Fibroblast of lung (primary cell): ENCODE measurements at regions not wholly inside any gene's neighbourhood (a gene's known extent, or its start where the extent isn't known, plus 50 kb on each side); places are given as distances from the start of the nearest gene placed in this dataset.

ENCODE experiments used
- DNase-seq, 2 donors: peaks; one replicate each; pipeline versions ENCODE4 v3.0.0 to v3.0.0-alpha.2; 2010; ENCODE audit warnings: low read depth in 2 of 2
- H2AFZ ChIP-seq: 2 replicates; pipeline ENCODE4 v1.5.1; 2012; ENCODE audit warnings: low read length, control low read depth, inconsistent platforms
- H3K27ac ChIP-seq: 2 replicates; pipeline ENCODE4 v1.5.1; 2011; ENCODE audit warnings: low read length, control low read depth; ENCODE audit not compliant: insufficient read depth
- H3K27me3 ChIP-seq: 2 replicates; pipeline ENCODE4 v1.5.1; 2011; ENCODE audit warnings: mild to moderate bottlenecking, low read length; ENCODE audit not compliant: control insufficient read depth, insufficient read depth
- H3K36me3 ChIP-seq: 2 replicates; pipeline ENCODE4 v1.5.1; 2011; ENCODE audit warnings: low read length; ENCODE audit not compliant: control insufficient read depth, insufficient read depth
- H3K4me1 ChIP-seq: 2 replicates; pipeline ENCODE4 v1.5.1; 2011; ENCODE audit warnings: low read length; ENCODE audit not compliant: control insufficient read depth, insufficient read depth; ENCODE audit errors: extremely low read depth
- H3K4me2 ChIP-seq: 2 replicates; pipeline ENCODE4 v1.5.1; 2011; ENCODE audit warnings: low read length, control low read depth; ENCODE audit not compliant: insufficient read depth; ENCODE audit errors: extremely low read depth
- H3K4me3 ChIP-seq, 4 experiments: fragments of 200-600 bp in 1 of 4; sonication (generic) in 1 of 4; replicated peaks in 1 of 4; 2 replicates each; pipeline ENCODE4 v1.5.1; 2011 to 2016; ENCODE audit warnings: low read length in 4 of 4, low read depth in 3 of 4, mild to moderate bottlenecking in 3 of 4, control low read depth in 2 of 4, inconsistent platforms in 1 of 4, mixed read lengths in 1 of 4; ENCODE audit not compliant: insufficient read depth in 1 of 4; ENCODE audit errors: control extremely low read depth in 1 of 4
- H3K79me2 ChIP-seq: 2 replicates; pipeline ENCODE4 v1.5.1; 2012; ENCODE audit warnings: mild to moderate bottlenecking, low read length, inconsistent platforms; ENCODE audit not compliant: control insufficient read depth, insufficient read depth
- H3K9ac ChIP-seq: 2 replicates; pipeline ENCODE4 v1.5.1; 2011; ENCODE audit warnings: mild to moderate bottlenecking, low read length, control low read depth; ENCODE audit not compliant: insufficient read depth
- H3K9me3 ChIP-seq: 2 replicates; pipeline ENCODE4 v1.5.1; 2012; ENCODE audit warnings: low read depth, low read length; ENCODE audit not compliant: control insufficient read depth, insufficient read depth
- H4K20me1 ChIP-seq: 2 replicates; pipeline ENCODE4 v1.5.1; 2011; ENCODE audit warnings: low read length; ENCODE audit not compliant: control insufficient read depth, insufficient read depth; ENCODE audit errors: extremely low read depth
- EZH2 ChIP-seq: IDR thresholded peaks from 2 replicates; pipeline ENCODE4 v1.5.1; 2012; ENCODE audit warnings: low read length, control low read depth, mild to moderate bottlenecking; ENCODE audit errors: missing control alignments
- TF ChIP-seq, protein P1 (sequence below), 2 donors: IDR thresholded peaks in 1 of 2; conservative IDR thresholded peaks in 1 of 2; 1 replicate in 1 of 2; 2 replicates in 1 of 2; pipeline ENCODE4 v1.5.1; 2011 to 2012; ENCODE audit warnings: low read length in 2 of 2, control low read depth in 1 of 2, inconsistent platforms in 1 of 2, low read depth in 1 of 2, mild to moderate bottlenecking in 1 of 2

DNA sequence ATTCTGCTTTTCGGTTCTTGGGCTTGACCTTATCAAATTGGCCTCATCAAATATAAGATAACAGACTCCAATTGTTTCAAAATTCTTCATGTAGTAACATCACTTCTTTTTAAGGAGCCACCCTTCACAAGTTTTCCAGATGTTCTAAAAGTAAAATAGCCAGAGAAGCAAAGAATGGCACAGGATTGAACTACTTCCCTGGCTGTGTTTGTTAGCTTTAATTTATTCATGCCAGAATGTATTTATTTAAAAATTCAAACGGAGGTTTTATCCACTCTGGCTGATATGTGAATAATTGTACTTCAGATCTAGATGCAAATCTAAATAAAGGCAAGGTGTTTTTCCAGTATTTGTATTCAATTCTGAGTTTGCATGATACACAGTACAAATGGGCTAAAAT is 581.3 kb upstream of the TENM3 start:
- H3K27ac ChIP-seq: no peak overlapping the region
- H3K4me1 ChIP-seq: no peaks in the 10 kb centered on the region

GRCh38 chr4:181662383-181662782 is 580.8 kb upstream of the TENM3 start:
- H3K9me3 ChIP-seq: no peaks in the 10 kb centered on the region
- no peaks in the 10 kb centered on the region for H3K4me1 ChIP-seq
- no peaks in the 10 kb centered on the region for H3K36me3 ChIP-seq
- H3K27ac ChIP-seq: no peak overlapping the region
- no peak overlapping the region for H3K4me3 ChIP-seq
- H4K20me1 ChIP-seq: no peaks in the 10 kb centered on the region
- H3K79me2 ChIP-seq: no peaks in the 10 kb centered on the region
- no peak for TF ChIP-seq EZH2
- TF ChIP-seq, protein P1, sequence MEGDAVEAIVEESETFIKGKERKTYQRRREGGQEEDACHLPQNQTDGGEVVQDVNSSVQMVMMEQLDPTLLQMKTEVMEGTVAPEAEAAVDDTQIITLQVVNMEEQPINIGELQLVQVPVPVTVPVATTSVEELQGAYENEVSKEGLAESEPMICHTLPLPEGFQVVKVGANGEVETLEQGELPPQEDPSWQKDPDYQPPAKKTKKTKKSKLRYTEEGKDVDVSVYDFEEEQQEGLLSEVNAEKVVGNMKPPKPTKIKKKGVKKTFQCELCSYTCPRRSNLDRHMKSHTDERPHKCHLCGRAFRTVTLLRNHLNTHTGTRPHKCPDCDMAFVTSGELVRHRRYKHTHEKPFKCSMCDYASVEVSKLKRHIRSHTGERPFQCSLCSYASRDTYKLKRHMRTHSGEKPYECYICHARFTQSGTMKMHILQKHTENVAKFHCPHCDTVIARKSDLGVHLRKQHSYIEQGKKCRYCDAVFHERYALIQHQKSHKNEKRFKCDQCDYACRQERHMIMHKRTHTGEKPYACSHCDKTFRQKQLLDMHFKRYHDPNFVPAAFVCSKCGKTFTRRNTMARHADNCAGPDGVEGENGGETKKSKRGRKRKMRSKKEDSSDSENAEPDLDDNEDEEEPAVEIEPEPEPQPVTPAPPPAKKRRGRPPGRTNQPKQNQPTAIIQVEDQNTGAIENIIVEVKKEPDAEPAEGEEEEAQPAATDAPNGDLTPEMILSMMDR (conservative IDR thresholded peaks at IDR 0.05 in 1 of 2, IDR thresholded peaks at IDR 0.05 in 1 of 2; ENCODE audit: low read depth in 1 of 2, low read length in 2 of 2): no peak
- no peaks in the 10 kb centered on the region for H3K27me3 ChIP-seq
- no peak overlapping the region for H2AFZ ChIP-seq
- peak; percentile 73 to 82 for DNase-seq
- H3K4me2 ChIP-seq: no peak overlapping the region
- no peak overlapping the region for H3K9ac ChIP-seq

More for the DNA sequence above, 581.3 kb upstream of the TENM3 start:
- peak in 1 of 2 donors; percentile 46 for DNase-seq
- no peaks in the 10 kb centered on the region for H3K27me3 ChIP-seq
- no peaks in the 10 kb centered on the region for H3K9me3 ChIP-seq
- no peak overlapping the region for H2AFZ ChIP-seq
- H4K20me1 ChIP-seq: no peaks in the 10 kb centered on the region
- TF ChIP-seq, protein P1 (conservative IDR thresholded peaks at IDR 0.05 in 1 of 2, IDR thresholded peaks at IDR 0.05 in 1 of 2; ENCODE audit: low read depth in 1 of 2, low read length in 2 of 2): no peak
- no peak for TF ChIP-seq EZH2
- H3K36me3 ChIP-seq: no peaks in the 10 kb centered on the region
- H3K4me2 ChIP-seq: no peak overlapping the region
- no peak overlapping the region for H3K4me3 ChIP-seq
- no peaks in the 10 kb centered on the region for H3K79me2 ChIP-seq
- no peak overlapping the region for H3K9ac ChIP-seq

GRCh38 chr4:181670506-181670905 is 572.7 kb upstream of the TENM3 start:
- Histone ChIP-seq H3K9ac (no peak overlapping the region), H4K20me1 (no peaks in the 10 kb centered on the region), H3K27ac (no peak overlapping the region), H3K36me3 (no peaks in the 10 kb centered on the region), H3K79me2 (no peaks in the 10 kb centered on the region), H3K4me2 (no peak overlapping the region), H3K27me3 (no peaks in the 10 kb centered on the region), H3K4me1 (no peaks in the 10 kb centered on the region), H2AFZ (no peak overlapping the region), H3K4me3 (no peak overlapping the region), H3K9me3 (no peaks in the 10 kb centered on the region)
- TF ChIP-seq, protein P1 (conservative IDR thresholded peaks at IDR 0.05 in 1 of 2, IDR thresholded peaks at IDR 0.05 in 1 of 2; ENCODE audit: low read depth in 1 of 2, low read length in 2 of 2): no peak
- no peak for TF ChIP-seq EZH2
- DNase-seq: peak in 1 of 2 donors; percentile 56
